NK-92 (cell line): ENCODE measurements at regions not wholly inside any gene's neighbourhood (a gene's known extent, or its start where the extent isn't known, plus 50 kb on each side); places are given as distances from the start of the nearest gene placed in this dataset.

Experiments used
- DNase-seq: peaks from one replicate; lab custom pipeline; 2025; ENCODE audit not compliant: unreplicated experiment; lab: John Stamatoyannopoulos, UW

GRCh38 chr5:124440471-124440870, 306.0 kb downstream of the ZNF608 start:
- DNase-seq = no peak

DNA sequence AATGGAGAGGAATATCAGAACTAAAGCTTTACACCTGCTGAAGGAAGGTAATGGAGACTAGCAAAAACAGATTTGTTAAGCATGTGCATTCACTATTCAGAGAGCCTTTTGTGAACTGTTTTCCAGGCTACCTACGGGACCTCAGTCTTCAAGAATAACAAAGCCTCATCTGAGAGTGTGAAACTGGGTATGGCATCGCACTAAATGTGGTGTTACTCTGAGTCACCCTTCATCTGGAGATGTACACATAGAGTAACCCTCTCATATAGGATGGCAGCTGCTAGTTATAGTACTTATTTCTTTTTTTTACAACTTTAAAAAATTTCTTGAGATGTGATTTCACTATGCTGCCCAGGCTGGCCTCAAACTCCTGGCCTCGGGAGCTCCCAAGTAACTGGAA, 306.8 kb downstream of the ZNF608 start:
- no peak for DNase-seq

DNA sequence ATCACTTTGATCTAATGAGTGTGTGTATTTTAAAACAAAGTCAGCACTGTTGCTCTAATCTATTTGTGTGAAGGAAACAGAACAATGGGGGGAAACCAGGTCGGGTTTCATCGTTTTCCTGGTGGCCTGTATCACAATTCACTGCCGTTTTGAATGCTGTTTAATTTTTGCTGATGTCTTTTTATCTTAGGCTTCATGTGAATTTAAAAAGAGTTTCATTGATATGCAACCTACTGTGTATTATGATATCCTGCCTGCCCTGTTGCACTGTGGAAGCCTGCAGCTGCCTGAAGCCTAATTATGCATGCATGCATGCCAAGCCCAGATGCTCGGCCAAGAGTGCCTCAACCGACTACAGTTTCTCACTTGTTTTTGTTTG, 307.5 kb downstream of the ZNF608 start:
- DNase-seq = no peak

GRCh38 chr5:124438026-124438902, 308.2 kb downstream of the ZNF608 start:
- DNase-seq = no peak

- no peak for DNase-seq
Measured at GRCh38 chr5:124436294-124436693, 310.1 kb downstream of the ZNF608 start.

DNA sequence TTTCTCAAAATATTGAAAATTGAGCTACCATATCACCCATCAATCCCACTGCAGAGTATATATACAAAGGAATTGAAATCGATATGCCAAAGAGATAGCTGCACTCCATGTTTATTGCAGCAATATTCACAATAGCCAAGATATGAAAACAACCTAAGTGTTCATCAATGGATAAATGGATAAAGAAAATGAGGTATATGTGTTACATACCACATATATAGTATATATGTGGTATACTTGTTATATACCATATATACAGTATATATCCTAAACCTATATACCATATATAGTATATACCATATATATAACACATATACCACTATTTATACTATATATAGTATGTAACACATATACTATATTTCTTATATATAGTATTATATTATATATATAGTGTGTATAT, 313.3 kb downstream of the ZNF608 start:
- DNase-seq = no peak

- DNase-seq = no peak
Measured at GRCh38 chr5:124421584-124421983, 324.9 kb downstream of the ZNF608 start.

DNA sequence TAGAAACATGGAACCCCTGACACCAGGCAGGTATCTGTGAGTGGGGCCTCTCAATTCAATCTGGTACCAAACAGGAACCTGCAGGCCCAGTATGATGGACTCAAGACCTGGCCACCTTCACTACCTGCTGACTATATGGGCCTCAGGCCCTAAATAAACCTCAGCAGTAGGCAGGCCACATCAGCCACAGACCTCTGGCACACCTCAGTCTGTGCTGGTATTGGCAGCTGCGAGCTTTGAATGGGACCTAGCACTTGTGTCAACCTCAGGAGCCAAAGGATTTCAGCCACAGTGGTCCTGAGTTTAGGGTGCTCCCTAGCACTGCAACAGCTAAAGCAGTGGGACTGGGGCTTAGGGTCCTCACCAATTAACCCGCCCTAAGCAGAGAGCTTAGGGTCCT, 325.5 kb downstream of the ZNF608 start:
- DNase-seq = no peak

- no peak for DNase-seq
Measured at GRCh38 chr5:124419531-124419930, 326.9 kb downstream of the ZNF608 start.

DNA sequence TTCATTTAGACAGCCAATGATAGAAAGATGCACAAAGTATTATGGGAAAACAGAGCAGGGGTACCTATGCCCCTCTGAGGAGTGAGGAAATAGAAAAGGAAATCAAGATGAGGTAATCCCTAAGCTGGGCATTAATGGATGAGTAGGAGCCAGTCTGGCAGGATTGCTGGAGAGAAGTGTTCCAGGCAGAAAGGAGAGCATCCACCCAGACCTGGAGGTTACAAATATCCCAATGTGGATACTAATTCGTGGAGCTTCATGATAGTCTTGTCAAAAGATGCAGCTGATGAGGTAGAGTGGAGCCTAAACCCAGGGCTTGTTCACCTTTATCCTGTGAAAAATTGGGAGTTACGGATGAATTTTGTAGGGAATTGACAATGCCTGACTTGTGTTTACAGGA, 328.0 kb downstream of the ZNF608 start:
- no peak for DNase-seq

DNA sequence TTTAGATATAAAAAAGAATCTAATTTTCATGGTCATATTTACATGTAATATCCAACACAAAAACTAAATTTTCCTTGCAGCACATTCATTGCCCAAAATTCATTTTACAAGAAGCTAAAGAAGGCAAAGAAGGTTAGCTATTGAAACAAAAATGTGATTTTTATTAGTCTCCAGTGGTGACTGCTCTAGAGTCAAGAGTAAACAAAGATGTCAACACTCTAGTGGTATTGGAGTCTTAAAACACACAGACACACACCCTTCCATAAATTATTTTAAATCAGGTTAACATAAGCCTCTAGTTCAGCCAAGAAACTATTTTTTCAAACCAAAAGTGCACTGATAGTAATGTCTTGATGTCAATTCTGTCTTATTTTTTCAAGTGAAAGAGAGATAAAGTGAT, 329.2 kb downstream of the ZNF608 start:
- no peak for DNase-seq

DNA sequence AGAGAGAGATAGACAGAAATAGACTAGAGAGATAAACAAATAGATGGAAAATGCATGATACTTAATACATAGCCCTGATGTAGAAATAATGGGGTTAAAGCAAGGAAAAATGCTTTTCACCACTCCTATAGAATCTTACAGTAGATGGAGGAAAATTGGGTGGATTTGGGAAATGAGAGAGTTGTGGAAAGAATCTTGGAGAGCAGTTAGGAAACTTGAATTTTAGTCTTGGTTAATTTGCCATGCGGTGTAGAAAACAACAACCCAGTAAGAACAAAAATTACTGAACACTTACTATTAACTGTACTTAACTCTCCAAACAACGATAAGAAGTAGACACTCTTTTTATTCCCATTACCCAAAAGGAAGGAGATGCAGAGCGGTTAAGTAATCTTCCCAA, 329.8 kb downstream of the ZNF608 start:
- no peak for DNase-seq

GRCh38 chr5:124414973-124415372, 331.5 kb downstream of the ZNF608 start:
- DNase-seq = no peak

DNA sequence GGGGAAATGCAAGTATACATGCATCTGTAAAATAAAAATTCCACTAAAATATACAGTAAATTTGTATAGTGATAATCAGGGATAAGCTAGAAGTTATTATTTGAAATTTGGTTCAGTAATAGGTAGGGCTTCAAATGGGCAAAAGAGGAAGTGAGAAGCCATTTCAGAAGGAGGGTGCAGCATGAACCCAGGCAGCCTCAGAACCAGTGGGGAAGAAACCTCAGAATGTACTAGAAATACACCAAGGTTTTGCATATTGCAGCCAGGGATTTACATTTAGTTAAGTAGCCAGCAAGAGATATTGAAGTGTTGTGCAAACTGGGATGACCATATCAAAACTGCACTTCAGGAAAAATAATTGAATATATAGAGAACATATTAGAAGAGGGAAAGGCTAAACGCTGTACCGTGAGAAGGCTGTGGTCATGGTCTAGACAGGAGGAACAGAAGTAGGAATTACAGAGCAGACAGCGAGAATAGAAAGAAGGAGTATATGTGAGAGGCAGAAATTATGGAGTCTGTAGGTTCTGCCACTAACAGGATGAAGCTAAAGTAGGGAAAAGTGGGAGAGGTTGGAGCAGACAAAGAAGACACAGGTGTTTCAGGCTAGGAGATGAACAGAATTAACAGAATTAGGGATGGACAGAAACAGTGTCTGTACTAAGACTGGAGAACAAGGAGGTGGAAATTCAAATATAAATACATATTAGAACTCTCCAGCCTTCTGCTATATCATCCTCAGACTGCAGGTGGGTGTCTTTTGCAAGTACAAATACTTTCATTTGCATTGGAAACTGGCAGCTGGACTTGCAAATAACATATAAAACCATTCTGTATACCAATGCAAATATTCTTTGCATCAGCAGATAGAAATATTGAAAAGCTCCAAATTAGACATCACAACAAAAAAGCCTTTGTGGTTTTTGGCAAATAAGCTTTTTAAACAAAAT, 335.6 kb downstream of the ZNF608 start:
- no peak for DNase-seq

GRCh38 chr5:124408738-124409453, 337.5 kb downstream of the ZNF608 start:
- no peak for DNase-seq

GRCh38 chr5:124404796-124405195, 341.6 kb downstream of the ZNF608 start:
- no peak for DNase-seq

GRCh38 chr5:124403281-124403680, 343.2 kb downstream of the ZNF608 start:
- no peak for DNase-seq

GRCh38 chr5:124402144-124402581, 344.3 kb downstream of the ZNF608 start:
- no peak for DNase-seq

- no peak for DNase-seq
Measured at GRCh38 chr5:124401476-124402143, 344.8 kb downstream of the ZNF608 start.

GRCh38 chr5:124399426-124399961, 346.9 kb downstream of the ZNF608 start:
- DNase-seq = no peak
